ENCODE measurements at regions not wholly inside any gene's neighbourhood (a gene's known extent, or its start where the extent isn't known, plus 50 kb on each side); places are given as distances from the start of the nearest gene placed in this dataset.

DNA sequence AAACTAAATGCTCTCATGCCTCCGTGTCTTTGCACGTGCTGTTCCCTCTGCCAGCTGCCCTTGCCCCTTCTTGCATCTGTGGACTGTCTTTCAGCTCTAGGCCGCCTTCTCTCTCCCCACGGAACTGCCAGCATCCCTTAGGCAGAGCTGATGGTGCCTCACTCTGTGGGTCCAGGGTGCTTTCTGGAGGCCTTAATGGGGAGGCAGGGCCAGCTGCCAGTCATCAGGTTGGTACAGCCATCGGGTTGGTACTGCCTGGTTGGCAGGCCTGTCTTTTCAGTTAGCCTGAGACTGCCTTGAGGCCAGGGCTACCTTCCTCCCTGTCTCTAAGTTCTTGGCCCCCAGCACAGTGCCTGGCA lies 61.4 kb upstream of the TARBP1 start:
- Histone ChIP-seq H4K20me1 (ENCODE audit: control insufficient read depth, extremely low read depth, insufficient read depth, low read length) (no peaks in the 10 kb centered on the region), H3K4me1 (ENCODE audit: control insufficient read depth, extremely low read depth, insufficient read depth, low read length) (peaks cover 22% of the 10 kb centered on the region), H3K4me2 (ENCODE audit: extremely low read depth, insufficient read depth, low read length) (no peak overlapping the region), H3K9me3 (ENCODE audit: control insufficient read depth, insufficient read depth, low read depth, low read length) (no peaks in the 10 kb centered on the region), H3K9ac (ENCODE audit: insufficient read depth, low read length) (no peak overlapping the region), H3K79me2 (ENCODE audit: control insufficient read depth, insufficient read depth, low read length) (no peaks in the 10 kb centered on the region), H3K4me3 (replicated peaks in 1 of 4; ENCODE audit: control extremely low read depth in 1 of 4, insufficient read depth in 1 of 4, low read depth in 3 of 4, low read length in 4 of 4) (no peak overlapping the region), H3K27me3 (ENCODE audit: control insufficient read depth, insufficient read depth, low read length) (no peaks in the 10 kb centered on the region), H3K36me3 (ENCODE audit: control insufficient read depth, insufficient read depth, low read length) (no peaks in the 10 kb centered on the region), H2AFZ (ENCODE audit: low read length) (no peak overlapping the region), H3K27ac (ENCODE audit: insufficient read depth, low read length) (no peak overlapping the region)
- TF ChIP-seq, protein P1, sequence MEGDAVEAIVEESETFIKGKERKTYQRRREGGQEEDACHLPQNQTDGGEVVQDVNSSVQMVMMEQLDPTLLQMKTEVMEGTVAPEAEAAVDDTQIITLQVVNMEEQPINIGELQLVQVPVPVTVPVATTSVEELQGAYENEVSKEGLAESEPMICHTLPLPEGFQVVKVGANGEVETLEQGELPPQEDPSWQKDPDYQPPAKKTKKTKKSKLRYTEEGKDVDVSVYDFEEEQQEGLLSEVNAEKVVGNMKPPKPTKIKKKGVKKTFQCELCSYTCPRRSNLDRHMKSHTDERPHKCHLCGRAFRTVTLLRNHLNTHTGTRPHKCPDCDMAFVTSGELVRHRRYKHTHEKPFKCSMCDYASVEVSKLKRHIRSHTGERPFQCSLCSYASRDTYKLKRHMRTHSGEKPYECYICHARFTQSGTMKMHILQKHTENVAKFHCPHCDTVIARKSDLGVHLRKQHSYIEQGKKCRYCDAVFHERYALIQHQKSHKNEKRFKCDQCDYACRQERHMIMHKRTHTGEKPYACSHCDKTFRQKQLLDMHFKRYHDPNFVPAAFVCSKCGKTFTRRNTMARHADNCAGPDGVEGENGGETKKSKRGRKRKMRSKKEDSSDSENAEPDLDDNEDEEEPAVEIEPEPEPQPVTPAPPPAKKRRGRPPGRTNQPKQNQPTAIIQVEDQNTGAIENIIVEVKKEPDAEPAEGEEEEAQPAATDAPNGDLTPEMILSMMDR (conservative IDR thresholded peaks at IDR 0.05 in 1 of 2, IDR thresholded peaks at IDR 0.05 in 1 of 2; ENCODE audit: low read depth in 1 of 2, low read length in 2 of 2), result no peak
- TF ChIP-seq EZH2 (IDR thresholded peaks at IDR 0.05; ENCODE audit: low read length, missing control alignments), result no peak
- no peak for DNase-seq (ENCODE audit: low read depth in 2 of 2)

DNA sequence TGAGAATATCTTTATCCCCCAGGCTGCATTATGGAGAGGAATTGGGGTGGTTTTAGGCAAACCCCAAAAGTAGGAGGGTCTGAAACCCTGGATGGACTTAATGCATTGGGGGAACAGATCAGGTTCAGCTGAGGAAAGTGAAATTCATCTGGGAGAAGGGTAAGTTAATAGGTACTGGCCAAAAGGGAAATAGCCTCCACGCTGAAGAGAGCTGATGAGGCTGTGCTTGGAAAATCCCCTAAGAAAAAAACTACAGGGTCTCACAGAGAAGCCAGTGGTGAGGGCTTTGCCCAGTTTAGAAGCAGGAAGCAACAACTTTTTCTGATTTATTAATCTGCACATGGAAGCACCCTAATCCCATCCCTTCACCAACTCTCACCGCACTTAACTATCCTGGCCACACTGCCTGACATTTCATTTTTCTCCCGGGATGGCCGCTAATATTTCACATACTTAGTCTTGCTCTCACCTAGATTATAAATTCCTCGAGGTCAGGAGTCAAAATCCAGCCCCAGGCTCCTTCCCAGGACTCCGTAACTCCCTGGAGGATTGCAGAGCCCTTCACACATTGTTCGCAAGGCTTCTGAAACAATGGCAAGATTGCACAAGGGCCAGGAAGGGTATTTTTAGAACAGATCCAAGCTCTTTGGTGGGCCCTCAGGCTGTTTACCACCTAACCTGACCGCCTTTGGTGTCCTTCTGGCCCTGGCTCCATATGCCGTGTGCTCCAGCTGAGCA lies 60.9 kb upstream of the TARBP1 start:
- no peaks in the 10 kb centered on the region for H3K9me3 ChIP-seq (ENCODE audit: control insufficient read depth, insufficient read depth, low read depth, low read length)
- no peaks in the 10 kb centered on the region for H4K20me1 ChIP-seq (ENCODE audit: control insufficient read depth, extremely low read depth, insufficient read depth, low read length)
- no peak for TF ChIP-seq EZH2 (IDR thresholded peaks at IDR 0.05; ENCODE audit: low read length, missing control alignments)
- TF ChIP-seq, protein P1 (conservative IDR thresholded peaks at IDR 0.05 in 1 of 2, IDR thresholded peaks at IDR 0.05 in 1 of 2; ENCODE audit: low read depth in 1 of 2, low read length in 2 of 2), result no peak
- no peaks in the 10 kb centered on the region for H3K36me3 ChIP-seq (ENCODE audit: control insufficient read depth, insufficient read depth, low read length)
- H3K9ac ChIP-seq (ENCODE audit: insufficient read depth, low read length), result no peak overlapping the region
- H3K4me2 ChIP-seq (ENCODE audit: extremely low read depth, insufficient read depth, low read length), result no peak overlapping the region
- DNase-seq (ENCODE audit: low read depth in 2 of 2), result no peak
- no peaks in the 10 kb centered on the region for H3K79me2 ChIP-seq (ENCODE audit: control insufficient read depth, insufficient read depth, low read length)
- no peak overlapping the region for H2AFZ ChIP-seq (ENCODE audit: low read length)
- no peak overlapping the region for H3K27ac ChIP-seq (ENCODE audit: insufficient read depth, low read length)
- no peaks in the 10 kb centered on the region for H3K27me3 ChIP-seq (ENCODE audit: control insufficient read depth, insufficient read depth, low read length)
- H3K4me3 ChIP-seq (replicated peaks in 1 of 4; ENCODE audit: control extremely low read depth in 1 of 4, insufficient read depth in 1 of 4, low read depth in 3 of 4, low read length in 4 of 4), result no peak overlapping the region
- peaks cover 24% of the 10 kb centered on the region for H3K4me1 ChIP-seq (ENCODE audit: control insufficient read depth, extremely low read depth, insufficient read depth, low read length)

DNA sequence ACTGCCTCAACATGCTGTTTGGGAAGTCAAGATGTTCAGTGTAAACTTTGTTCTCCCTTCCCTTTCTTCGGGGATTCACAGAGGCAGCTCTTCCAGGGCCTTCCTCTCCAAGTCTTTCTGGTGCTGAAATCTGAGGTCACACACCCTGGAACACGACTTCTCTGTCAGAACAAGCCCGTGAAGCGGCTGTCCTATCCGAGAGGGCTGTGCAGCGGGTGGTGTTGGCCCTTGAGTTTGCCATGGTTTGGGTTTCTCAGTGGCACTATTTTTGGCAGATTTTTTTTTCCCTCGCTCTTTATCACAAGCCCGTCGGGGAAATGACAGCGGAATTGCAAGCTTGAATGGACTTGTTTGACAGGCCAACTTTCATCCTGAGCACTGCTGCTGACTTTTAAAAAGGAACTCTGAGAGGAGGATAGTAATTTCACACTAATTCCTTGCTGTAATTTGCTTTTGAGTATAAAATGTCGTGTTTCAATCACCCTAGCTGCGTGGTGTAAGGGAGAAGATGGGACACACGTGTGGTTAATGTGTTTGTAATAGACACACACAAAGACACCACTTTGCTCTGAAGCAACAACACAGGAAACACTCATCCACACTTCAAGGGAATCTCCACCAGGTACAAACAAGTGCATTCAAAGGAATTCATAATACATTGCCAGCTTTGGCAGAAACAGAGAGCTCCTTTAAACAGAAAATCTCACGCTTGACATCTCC lies 60.1 kb upstream of the TARBP1 start:
- TF ChIP-seq EZH2 (IDR thresholded peaks at IDR 0.05; ENCODE audit: low read length, missing control alignments), result no peak
- TF ChIP-seq, protein P1 (conservative IDR thresholded peaks at IDR 0.05 in 1 of 2, IDR thresholded peaks at IDR 0.05 in 1 of 2; ENCODE audit: low read depth in 1 of 2, low read length in 2 of 2), result no peak
- H3K4me1 ChIP-seq (ENCODE audit: control insufficient read depth, extremely low read depth, insufficient read depth, low read length), result peaks cover 28% of the 10 kb centered on the region
- no peaks in the 10 kb centered on the region for H3K79me2 ChIP-seq (ENCODE audit: control insufficient read depth, insufficient read depth, low read length)
- DNase-seq (ENCODE audit: low read depth in 2 of 2), result no peak
- no peaks in the 10 kb centered on the region for H4K20me1 ChIP-seq (ENCODE audit: control insufficient read depth, extremely low read depth, insufficient read depth, low read length)
- H3K27me3 ChIP-seq (ENCODE audit: control insufficient read depth, insufficient read depth, low read length), result no peaks in the 10 kb centered on the region
- H3K36me3 ChIP-seq (ENCODE audit: control insufficient read depth, insufficient read depth, low read length), result no peaks in the 10 kb centered on the region
- no peak overlapping the region for H3K4me3 ChIP-seq (replicated peaks in 1 of 4; ENCODE audit: control extremely low read depth in 1 of 4, insufficient read depth in 1 of 4, low read depth in 3 of 4, low read length in 4 of 4)
- no peak overlapping the region for H3K9ac ChIP-seq (ENCODE audit: insufficient read depth, low read length)
- no peak overlapping the region for H3K4me2 ChIP-seq (ENCODE audit: extremely low read depth, insufficient read depth, low read length)
- H3K27ac ChIP-seq (ENCODE audit: insufficient read depth, low read length), result no peak overlapping the region
- H2AFZ ChIP-seq (ENCODE audit: low read length), result no peak overlapping the region
- no peaks in the 10 kb centered on the region for H3K9me3 ChIP-seq (ENCODE audit: control insufficient read depth, insufficient read depth, low read depth, low read length)

All from fibroblast of lung (primary cell).